ENCODE measurements at regions not wholly inside any gene's neighbourhood (a gene's known extent, or its start where the extent isn't known, plus 50 kb on each side); places are given as distances from the start of the nearest gene placed in this dataset.

- Histone ChIP-seq H3K36me3 (no peaks in the 10 kb centered on the region), H3K9me3 (no peaks in the 10 kb centered on the region), H3K4me3 (no peak overlapping the region), H3K4me1 (no peaks in the 10 kb centered on the region), H3K27ac (no peak overlapping the region), H3K27me3 (no peaks in the 10 kb centered on the region)
- ATAC-seq, result no peak
- no peak for TF ChIP-seq CTCF (IDR thresholded peaks at IDR 0.05)
- DNase-seq, result no peak
- intact Hi-C loops (cut with DNase I), result no loop called here
Measured at GRCh38 chr1:69319287-69319686, 248.4 kb upstream of the LRRC7 start.

GRCh38 chr1:69320757-69321211, 246.9 kb upstream of the LRRC7 start:
- intact Hi-C loops (cut with DNase I), result no loop called here
- H3K9me3 ChIP-seq, result no peaks in the 10 kb centered on the region
- H3K4me1 ChIP-seq, result no peaks in the 10 kb centered on the region
- no peak for TF ChIP-seq CTCF (IDR thresholded peaks at IDR 0.05)
- no peak overlapping the region for H3K4me3 ChIP-seq
- H3K36me3 ChIP-seq, result no peaks in the 10 kb centered on the region
- no peak for ATAC-seq
- no peaks in the 10 kb centered on the region for H3K27me3 ChIP-seq
- no peak for DNase-seq
- H3K27ac ChIP-seq, result no peak overlapping the region

- H3K4me1 ChIP-seq, result no peaks in the 10 kb centered on the region
- H3K27ac ChIP-seq, result no peak overlapping the region
- no peaks in the 10 kb centered on the region for H3K36me3 ChIP-seq
- no peak for ATAC-seq
- no peak for TF ChIP-seq CTCF (IDR thresholded peaks at IDR 0.05)
- no peak overlapping the region for H3K4me3 ChIP-seq
- no peak for DNase-seq
- intact Hi-C loops (cut with DNase I), result no loop called here
- H3K9me3 ChIP-seq, result no peaks in the 10 kb centered on the region
- no peaks in the 10 kb centered on the region for H3K27me3 ChIP-seq
Measured at GRCh38 chr1:69321311-69321710, 246.4 kb upstream of the LRRC7 start.

- peaks cover 0 to 14% of the 10 kb centered on the region in 2 donors for H3K9me3 ChIP-seq
- H3K4me3 ChIP-seq, result no peak overlapping the region
- no peaks in the 10 kb centered on the region for H3K4me1 ChIP-seq
- TF ChIP-seq CTCF (IDR thresholded peaks at IDR 0.05), result no peak
- ATAC-seq (no peak), DNase-seq (no peak)
- intact Hi-C loops (cut with DNase I), result no loop called here
- no peak overlapping the region for H3K27ac ChIP-seq
- no peaks in the 10 kb centered on the region for H3K27me3 ChIP-seq
- H3K36me3 ChIP-seq, result no peaks in the 10 kb centered on the region
Measured at GRCh38 chr1:69328186-69328585, 239.5 kb upstream of the LRRC7 start.

GRCh38 chr1:69363236-69363635, 204.5 kb upstream of the LRRC7 start:
- no peak for TF ChIP-seq CTCF (IDR thresholded peaks at IDR 0.05)
- Histone ChIP-seq H3K9me3 (no peaks in the 10 kb centered on the region), H3K27ac (no peak overlapping the region), H3K4me1 (no peaks in the 10 kb centered on the region), H3K4me3 (no peak overlapping the region), H3K27me3 (no peaks in the 10 kb centered on the region), H3K36me3 (no peaks in the 10 kb centered on the region)
- ATAC-seq (no peak), DNase-seq (no peak)
- intact Hi-C loops (cut with DNase I), result no loop called here

Measured in left lung (tissue), 4 donors.